Right atrium auricular region (tissue), 2 donors: ENCODE measurements at regions not wholly inside any gene's neighbourhood (a gene's known extent, or its start where the extent isn't known, plus 50 kb on each side); places are given as distances from the start of the nearest gene placed in this dataset.

Experiments
- DNase-seq: peaks from one replicate; pipeline ENCODE4 v3.0.0-alpha.2; 2019; ENCODE audit warnings: low spot score
- H3K27ac ChIP-seq, 2 donors: fragments of 200-600 bp; sonication (generic); 1 replicate in 1 of 2; 2 replicates in 1 of 2; pipeline ENCODE4 v1.5.1; 2016 to 2019
- H3K27me3 ChIP-seq, 2 donors: fragments of 200-600 bp; sonication (generic); one replicate each; pipeline versions ENCODE4 v1.5.1 to v1.6.0; 2017 to 2019
- H3K36me3 ChIP-seq: fragments of 200-600 bp; sonication (generic); one replicate; pipeline ENCODE4 v1.5.1; 2016
- H3K4me1 ChIP-seq, 2 donors: fragments of 200-600 bp; sonication (generic); one replicate each; pipeline versions ENCODE4 v1.5.1 to v1.6.0; 2017 to 2019
- H3K4me3 ChIP-seq, 2 donors: fragments of 200-600 bp; sonication (generic); 1 replicate in 1 of 2; 2 replicates in 1 of 2; pipeline ENCODE4 v1.5.1; 2017 to 2019; ENCODE audit warnings: mild to moderate bottlenecking in 1 of 2, moderate library complexity in 1 of 2
- H3K9me3 ChIP-seq, 2 donors: fragments of 200-600 bp; sonication (generic); one replicate each; pipeline ENCODE4 v1.5.1; 2019
- TF ChIP-seq, protein P1 (sequence below), 2 donors: fragments of 200-600 bp; sonication (generic); IDR thresholded peaks; one replicate each; pipeline ENCODE4 v1.5.1; 2019; ENCODE audit warnings: antibody characterized with exemption in 2 of 2

DNA sequence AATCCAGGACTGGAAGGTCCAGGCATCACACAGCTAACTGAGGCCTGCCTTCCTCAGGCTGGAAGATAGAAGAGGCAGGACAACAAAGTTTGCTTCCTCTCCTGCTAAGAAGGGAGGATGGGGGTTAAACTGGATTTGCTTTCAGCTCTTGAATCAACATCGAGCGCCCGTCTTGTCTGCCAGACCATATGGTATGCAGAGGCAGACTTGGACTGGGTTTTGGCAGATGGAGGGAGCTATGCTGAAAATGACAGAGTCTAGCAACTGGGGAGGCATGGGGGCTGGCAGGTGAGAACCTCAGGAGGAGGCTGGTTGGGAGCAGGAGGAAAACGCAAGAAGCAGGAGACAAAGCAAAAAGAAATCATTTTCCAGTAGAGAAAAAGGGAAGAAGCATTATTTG is 289.5 kb upstream of the IL12B start:
- Histone ChIP-seq H3K4me3 (no peak overlapping the region), H3K36me3 (no peaks in the 10 kb centered on the region), H3K9me3 (peaks cover 0 to 18% of the 10 kb centered on the region in 2 donors), H3K4me1 (no peaks in the 10 kb centered on the region), H3K27me3 (no peaks in the 10 kb centered on the region), H3K27ac (no peak overlapping the region)
- no peak for DNase-seq
- TF ChIP-seq, protein P1, sequence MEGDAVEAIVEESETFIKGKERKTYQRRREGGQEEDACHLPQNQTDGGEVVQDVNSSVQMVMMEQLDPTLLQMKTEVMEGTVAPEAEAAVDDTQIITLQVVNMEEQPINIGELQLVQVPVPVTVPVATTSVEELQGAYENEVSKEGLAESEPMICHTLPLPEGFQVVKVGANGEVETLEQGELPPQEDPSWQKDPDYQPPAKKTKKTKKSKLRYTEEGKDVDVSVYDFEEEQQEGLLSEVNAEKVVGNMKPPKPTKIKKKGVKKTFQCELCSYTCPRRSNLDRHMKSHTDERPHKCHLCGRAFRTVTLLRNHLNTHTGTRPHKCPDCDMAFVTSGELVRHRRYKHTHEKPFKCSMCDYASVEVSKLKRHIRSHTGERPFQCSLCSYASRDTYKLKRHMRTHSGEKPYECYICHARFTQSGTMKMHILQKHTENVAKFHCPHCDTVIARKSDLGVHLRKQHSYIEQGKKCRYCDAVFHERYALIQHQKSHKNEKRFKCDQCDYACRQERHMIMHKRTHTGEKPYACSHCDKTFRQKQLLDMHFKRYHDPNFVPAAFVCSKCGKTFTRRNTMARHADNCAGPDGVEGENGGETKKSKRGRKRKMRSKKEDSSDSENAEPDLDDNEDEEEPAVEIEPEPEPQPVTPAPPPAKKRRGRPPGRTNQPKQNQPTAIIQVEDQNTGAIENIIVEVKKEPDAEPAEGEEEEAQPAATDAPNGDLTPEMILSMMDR (IDR thresholded peaks at IDR 0.05), result no peak

DNA sequence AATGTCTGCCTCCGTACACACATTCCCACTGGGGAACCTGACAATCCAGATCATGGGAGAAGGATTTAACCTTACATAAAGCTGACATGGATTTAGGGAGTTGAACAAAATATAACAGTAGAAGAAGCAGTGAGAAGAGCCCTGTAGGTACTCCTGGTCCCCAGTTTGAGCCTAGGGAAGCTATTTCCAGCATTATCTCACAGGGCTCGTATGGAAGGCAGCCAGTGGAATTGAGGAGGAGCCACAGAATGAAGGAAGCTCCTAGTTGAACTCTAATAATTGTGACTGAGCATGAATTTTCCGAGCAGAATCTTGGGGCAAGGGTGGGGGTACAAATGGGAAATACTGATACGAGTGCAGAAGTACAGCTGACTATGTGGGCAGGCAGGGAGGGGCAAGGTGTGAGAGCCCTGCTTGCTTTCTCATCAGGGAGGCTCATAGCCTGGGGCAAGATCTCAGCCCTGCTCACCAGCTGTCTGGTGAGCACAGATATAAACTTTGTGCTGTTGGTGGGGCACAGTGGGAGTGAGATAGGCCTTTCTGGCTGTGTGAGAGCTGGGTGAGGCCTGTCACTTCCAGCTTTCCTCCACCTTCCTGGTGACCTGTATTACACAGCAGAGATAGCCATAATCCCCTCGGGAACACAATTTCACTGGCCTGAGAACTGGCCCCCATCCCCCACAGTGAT is 290.7 kb upstream of the IL12B start:
- peaks cover 0 to 18% of the 10 kb centered on the region in 2 donors for H3K9me3 ChIP-seq
- H3K36me3 ChIP-seq, result no peaks in the 10 kb centered on the region
- H3K27me3 ChIP-seq, result no peaks in the 10 kb centered on the region
- H3K27ac ChIP-seq, result no peak overlapping the region
- no peaks in the 10 kb centered on the region for H3K4me1 ChIP-seq
- DNase-seq, result no peak
- TF ChIP-seq, protein P1 (IDR thresholded peaks at IDR 0.05), result no peak
- H3K4me3 ChIP-seq, result no peak overlapping the region

DNA sequence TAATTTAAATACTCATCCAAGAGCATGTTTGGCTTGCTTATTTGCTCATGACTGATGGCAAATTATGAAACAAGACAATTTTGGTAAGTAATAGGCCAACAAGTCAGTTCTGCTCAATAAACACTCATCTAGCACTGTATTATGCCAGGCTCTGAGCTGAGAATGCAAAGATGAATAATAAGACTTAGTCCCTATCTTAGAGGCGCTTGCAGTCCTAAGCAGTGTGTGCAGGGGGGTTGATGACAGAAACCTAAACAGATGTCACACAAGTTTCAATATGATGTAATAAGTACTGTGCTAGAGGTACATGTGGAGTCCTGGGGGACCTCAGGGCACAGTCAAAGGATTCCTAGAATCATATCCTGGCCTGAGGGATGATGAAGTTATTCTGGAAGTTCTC is 287.6 kb upstream of the ADRA1B start:
- no peaks in the 10 kb centered on the region for H3K27me3 ChIP-seq
- H3K27ac ChIP-seq, result no peak overlapping the region
- H3K4me1 ChIP-seq, result no peaks in the 10 kb centered on the region
- H3K4me3 ChIP-seq, result no peak overlapping the region
- H3K9me3 ChIP-seq, result no peaks in the 10 kb centered on the region
- H3K36me3 ChIP-seq, result no peaks in the 10 kb centered on the region
- no peak for DNase-seq
- TF ChIP-seq, protein P1 (IDR thresholded peaks at IDR 0.05), result no peak

DNA sequence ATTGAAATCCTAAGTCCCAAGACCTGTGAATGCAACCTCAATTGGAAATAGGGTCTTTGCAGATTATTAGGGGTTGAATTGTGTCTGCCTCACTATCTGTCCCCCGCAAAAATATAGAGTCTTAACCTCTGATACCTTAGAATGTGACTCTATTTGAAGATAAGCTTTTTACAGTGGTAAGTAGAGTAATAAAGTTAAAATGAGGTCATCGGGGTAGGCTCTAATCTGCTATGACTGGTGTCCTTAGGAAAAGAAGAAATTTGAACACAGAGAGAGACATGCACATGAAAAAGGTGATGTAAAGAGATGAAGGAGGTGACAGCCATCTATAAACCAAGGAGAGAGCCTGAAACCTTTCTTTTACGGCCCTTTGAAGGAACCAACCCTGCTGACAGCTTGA is 287.1 kb upstream of the ADRA1B start:
- H3K36me3 ChIP-seq, result no peaks in the 10 kb centered on the region
- TF ChIP-seq, protein P1 (IDR thresholded peaks at IDR 0.05), result no peak
- no peak overlapping the region for H3K27ac ChIP-seq
- no peaks in the 10 kb centered on the region for H3K27me3 ChIP-seq
- H3K9me3 ChIP-seq, result no peaks in the 10 kb centered on the region
- H3K4me1 ChIP-seq, result no peaks in the 10 kb centered on the region
- H3K4me3 ChIP-seq, result no peak overlapping the region
- DNase-seq, result no peak

DNA sequence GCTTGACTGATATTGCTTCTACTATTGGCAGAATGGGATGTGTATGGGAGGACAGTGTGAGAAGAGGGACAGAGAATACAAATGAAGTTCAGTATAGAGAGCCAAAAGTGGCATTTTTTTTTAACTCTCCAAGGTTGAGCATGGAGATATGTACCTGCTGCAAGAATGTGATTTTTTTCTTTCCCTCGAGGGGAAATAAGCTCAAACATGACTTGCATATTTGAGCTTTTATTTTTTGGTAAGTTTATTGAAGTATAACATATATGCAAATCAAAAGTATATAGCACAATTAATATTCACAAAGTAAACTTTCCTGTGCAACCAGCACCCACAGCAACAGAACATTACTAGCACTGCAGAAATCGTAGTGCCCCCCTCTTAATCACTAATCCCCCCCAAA is 285.7 kb upstream of the ADRA1B start:
- H3K27me3 ChIP-seq, result no peaks in the 10 kb centered on the region
- TF ChIP-seq, protein P1 (IDR thresholded peaks at IDR 0.05), result no peak
- H3K36me3 ChIP-seq, result no peaks in the 10 kb centered on the region
- DNase-seq, result no peak
- H3K4me3 ChIP-seq, result no peak overlapping the region
- H3K9me3 ChIP-seq, result no peaks in the 10 kb centered on the region
- H3K4me1 ChIP-seq, result no peaks in the 10 kb centered on the region
- H3K27ac ChIP-seq, result no peak overlapping the region

DNA sequence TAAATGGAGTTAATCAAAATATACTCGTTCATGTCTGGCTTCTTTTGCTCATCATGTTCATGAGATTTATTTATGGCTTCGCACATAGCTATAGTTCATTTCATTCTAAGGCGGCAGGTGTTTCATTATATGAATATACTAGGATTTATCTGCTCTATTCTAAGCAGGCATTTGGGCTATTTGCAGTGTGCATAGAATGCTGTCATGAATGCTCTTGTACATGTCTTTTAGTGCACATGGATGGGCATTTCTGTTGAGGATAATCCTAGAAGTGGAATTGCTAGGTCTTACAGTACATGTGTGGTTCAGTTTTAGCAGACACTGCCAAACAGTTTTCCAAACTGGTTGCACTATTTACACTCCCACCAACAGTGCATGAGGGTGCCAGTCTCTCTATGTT is 285.3 kb upstream of the ADRA1B start:
- Histone ChIP-seq H3K4me3 (no peak overlapping the region), H3K4me1 (no peaks in the 10 kb centered on the region), H3K9me3 (no peaks in the 10 kb centered on the region), H3K27ac (no peak overlapping the region), H3K36me3 (no peaks in the 10 kb centered on the region), H3K27me3 (no peaks in the 10 kb centered on the region)
- no peak for DNase-seq
- TF ChIP-seq, protein P1 (IDR thresholded peaks at IDR 0.05), result no peak
